Body of pancreas (tissue), 4 donors: ENCODE measurements at regions not wholly inside any gene's neighbourhood (a gene's known extent, or its start where the extent isn't known, plus 50 kb on each side); places are given as distances from the start of the nearest gene placed in this dataset.

Experiments used
- ATAC-seq: fragments of 150-250 bp; one replicate; pipeline ENCODE4 v1.9.1; 2016
- DNase-seq, 4 donors: peaks; one replicate each; pipeline ENCODE4 v3.0.0-alpha.2; 2019
- H3K27ac ChIP-seq, 4 donors: fragments of 200-600 bp; sonication (generic); 1 replicate in 3 of 4; 2 replicates in 1 of 4; pipeline versions ENCODE4 v1.5.1 to v1.6.1; 2016 to 2019; ENCODE audit warnings: mild to moderate bottlenecking in 1 of 4, mixed read lengths in 1 of 4, moderate library complexity in 1 of 4
- H3K27me3 ChIP-seq, 2 donors: fragments of 200-600 bp; sonication (generic); one replicate each; pipeline ENCODE4 v1.6.0; 2016; ENCODE audit warnings: mild to moderate bottlenecking in 1 of 2
- H3K36me3 ChIP-seq, 2 donors: fragments of 200-600 bp; sonication (generic); replicated peaks in 1 of 2; 2 replicates each; pipeline ENCODE4 v1.5.1; 2016; ENCODE audit warnings: low read depth in 2 of 2; ENCODE audit not compliant: insufficient read depth in 1 of 2
- H3K4me1 ChIP-seq: fragments of 200-600 bp; sonication (generic); one replicate; pipeline ENCODE4 v1.6.0; 2016
- H3K4me3 ChIP-seq, 2 donors: fragments of 200-600 bp; sonication (generic); 1 replicate in 1 of 2; 2 replicates in 1 of 2; pipeline ENCODE4 v1.5.1; 2016 to 2019
- H3K9me3 ChIP-seq, 3 donors: fragments of 200-600 bp; sonication (generic); 1 replicate in 2 of 3; 2 replicates in 1 of 3; pipeline ENCODE4 v1.5.1; 2016
- CTCF ChIP-seq, 7 experiments: fragments of 450-650 bp in 4 of 7; fragments of 200-600 bp in 3 of 7; sonication (generic) in 3 of 7; IDR thresholded peaks; one replicate each; pipeline ENCODE4 v1.5.1; 2016 to 2019; ENCODE audit warnings: antibody characterized with exemption in 7 of 7
- POLR2A ChIP-seq, 3 donors: fragments of 450-650 bp; IDR thresholded peaks; one replicate each; pipeline ENCODE4 v1.6.1; 2016; ENCODE audit warnings: antibody characterized with exemption in 3 of 3, mild to moderate bottlenecking in 2 of 3
- WGBS, 2 donors: methylation state at CpG; one replicate each; pipeline ENCODE4 v1.1.5; 2017; 5-methylcytosine and 5-hydroxymethylcytosine counted together
- intact Hi-C: fragments of 100-400 bp; cut with DNase I; formaldehyde crosslinking; loops from one replicate; pipeline ENCODE4 v1.15.1; 2023

GRCh38 chr14:56460469-56460868 lies 119.1 kb upstream of the TMEM260 start:
- intact Hi-C loops, result no loop called here
- Histone ChIP-seq H3K27ac (no peak overlapping the region), H3K36me3 (no peaks in the 10 kb centered on the region), H3K9me3 (no peaks in the 10 kb centered on the region), H3K4me1 (no peaks in the 10 kb centered on the region), H3K4me3 (no peak overlapping the region), H3K27me3 (no peaks in the 10 kb centered on the region)
- DNase-seq (no peak), ATAC-seq (no peak)
- 87 to 88% methylated on average over 2 of the region's 2 CpGs for WGBS, 2 donors
- no peak for TF ChIP-seq POLR2A (IDR thresholded peaks at IDR 0.05)
- TF ChIP-seq CTCF (IDR thresholded peaks at IDR 0.05), result no peak

- intact Hi-C loops, result no loop called here
- TF ChIP-seq POLR2A (IDR thresholded peaks at IDR 0.05) (no peak), CTCF (IDR thresholded peaks at IDR 0.05) (no peak)
- ATAC-seq (no peak), DNase-seq (no peak)
- no peaks in the 10 kb centered on the region for H3K27me3 ChIP-seq
- H3K36me3 ChIP-seq, result no peaks in the 10 kb centered on the region
- H3K4me1 ChIP-seq, result no peaks in the 10 kb centered on the region
- no peak overlapping the region for H3K27ac ChIP-seq
- no peak overlapping the region for H3K4me3 ChIP-seq
- 67 to 85% methylated on average over 8 of the region's 8 CpGs for WGBS, 2 donors
- H3K9me3 ChIP-seq, result no peaks in the 10 kb centered on the region
Observed at GRCh38 chr14:56461276-56462275, 118.0 kb upstream of the TMEM260 start.

GRCh38 chr14:56463271-56463890 lies 116.2 kb upstream of the TMEM260 start:
- Histone ChIP-seq H3K36me3 (no peaks in the 10 kb centered on the region), H3K27ac (no peak overlapping the region), H3K27me3 (no peaks in the 10 kb centered on the region), H3K9me3 (no peaks in the 10 kb centered on the region), H3K4me3 (no peak overlapping the region), H3K4me1 (no peaks in the 10 kb centered on the region)
- no peak for TF ChIP-seq CTCF (IDR thresholded peaks at IDR 0.05)
- TF ChIP-seq POLR2A (IDR thresholded peaks at IDR 0.05), result no peak
- ATAC-seq (no peak), DNase-seq (no peak)
- 62 to 85% methylated on average over 3 of the region's 3 CpGs for WGBS, 2 donors
- intact Hi-C loops, result no loop called here

GRCh38 chr14:56471056-56471455 lies 108.5 kb upstream of the TMEM260 start:
- no peak for TF ChIP-seq CTCF (IDR thresholded peaks at IDR 0.05)
- TF ChIP-seq POLR2A (IDR thresholded peaks at IDR 0.05), result no peak
- Histone ChIP-seq H3K9me3 (no peaks in the 10 kb centered on the region), H3K27ac (no peak overlapping the region), H3K27me3 (no peaks in the 10 kb centered on the region), H3K4me3 (no peak overlapping the region), H3K36me3 (no peaks in the 10 kb centered on the region), H3K4me1 (no peaks in the 10 kb centered on the region)
- intact Hi-C loops, result loop anchor here (5.0 to 10.0 kb wide), 2 partner anchors 766 to 1029 kb away; partner anchors contain the start of gene TBPL2
- ATAC-seq (no peak), DNase-seq (no peak)
- 81 to 91% methylated on average over 5 to 8 of the region's 8 CpGs for WGBS, 2 donors
